ENCODE measurements at regions not wholly inside any gene's neighbourhood (a gene's known extent, or its start where the extent isn't known, plus 50 kb on each side); places are given as distances from the start of the nearest gene placed in this dataset.

- no peak for DNase-seq (ENCODE audit: low read depth in 2 of 2)
These were observed 248.1 kb upstream of the FOXQ1 start for GRCh38 chr6:1063671-1064355.

GRCh38 chr6:1062786-1063545, 248.9 kb upstream of the FOXQ1 start:
- no peak for DNase-seq (ENCODE audit: low read depth in 2 of 2)

GRCh38 chr6:1059596-1059995, 252.3 kb upstream of the FOXQ1 start:
- no peak for DNase-seq (ENCODE audit: low read depth in 2 of 2)

GRCh38 chr6:1057490-1058135, 254.3 kb upstream of the FOXQ1 start:
- no peak for DNase-seq (ENCODE audit: low read depth in 2 of 2)

- no peak for DNase-seq (ENCODE audit: low read depth in 2 of 2)
These were observed 256.6 kb upstream of the FOXQ1 start for GRCh38 chr6:1055015-1055921.

GRCh38 chr6:1054653-1055014, 257.3 kb upstream of the FOXQ1 start:
- DNase-seq (ENCODE audit: low read depth in 2 of 2) = no peak

- DNase-seq (ENCODE audit: low read depth in 2 of 2) = no peak
These were observed 258.3 kb upstream of the FOXQ1 start for GRCh38 chr6:1053586-1053985.

GRCh38 chr6:1052262-1052661, 259.6 kb upstream of the FOXQ1 start:
- no peak for DNase-seq (ENCODE audit: low read depth in 2 of 2)

- DNase-seq (ENCODE audit: low read depth in 2 of 2) = no peak
These were observed 262.0 kb upstream of the FOXQ1 start for GRCh38 chr6:1049900-1050299.

- DNase-seq (ENCODE audit: low read depth in 2 of 2) = no peak
These were observed 262.7 kb upstream of the FOXQ1 start for GRCh38 chr6:1049170-1049569.

- no peak for DNase-seq (ENCODE audit: low read depth in 2 of 2)
These were observed 263.8 kb upstream of the FOXQ1 start for GRCh38 chr6:1047981-1048541.

- DNase-seq (ENCODE audit: low read depth in 2 of 2) = no peak
These were observed 266.7 kb upstream of the FOXQ1 start for GRCh38 chr6:1045239-1045638.

GRCh38 chr6:1044040-1044836, 267.7 kb upstream of the FOXQ1 start:
- no peak for DNase-seq (ENCODE audit: low read depth in 2 of 2)

GRCh38 chr6:1043458-1043836, 268.5 kb upstream of the FOXQ1 start:
- DNase-seq (ENCODE audit: low read depth in 2 of 2) = no peak

- DNase-seq (ENCODE audit: low read depth in 2 of 2) = no peak
These were observed 269.1 kb upstream of the FOXQ1 start for GRCh38 chr6:1042583-1043457.

GRCh38 chr6:1040393-1040792, 271.5 kb upstream of the FOXQ1 start:
- DNase-seq (ENCODE audit: low read depth in 2 of 2) = no peak

GRCh38 chr6:1039746-1040145, 272.2 kb upstream of the FOXQ1 start:
- DNase-seq (ENCODE audit: low read depth in 2 of 2) = no peak

GRCh38 chr6:1039191-1039590, 272.7 kb upstream of the FOXQ1 start:
- no peak for DNase-seq (ENCODE audit: low read depth in 2 of 2)

- no peak for DNase-seq (ENCODE audit: low read depth in 2 of 2)
These were observed 274.3 kb upstream of the FOXQ1 start for GRCh38 chr6:1037430-1038202.
